ENCODE measurements at regions not wholly inside any gene's neighbourhood (a gene's known extent, or its start where the extent isn't known, plus 50 kb on each side); places are given as distances from the start of the nearest gene placed in this dataset.
A peak's percentile ranks its signal among the peaks of the same experiment; 100 is the strongest.
"Not testable (repeated sequence)": the region's sequence is repeated elsewhere in the genome, so short reads cannot be mapped to it uniquely, and the experiment has no call there.

- not testable (repeated sequence) for H3K36me3 Mint-ChIP-seq (ENCODE audit: insufficient read depth in 2 of 2); H3K27ac Mint-ChIP-seq; H3K4me3 Mint-ChIP-seq; H3K9me3 Mint-ChIP-seq; H3K4me1 Mint-ChIP-seq (ENCODE audit: low read depth); H3K27me3 Mint-ChIP-seq (ENCODE audit: low read depth); DNase-seq; ATAC-seq (replicated peaks in 1 of 2)
Measured at GRCh38 chr2:89224803-89225202, 533.3 kb downstream of the RPIA start.

- not testable (repeated sequence) for H3K9me3 Mint-ChIP-seq; ATAC-seq (replicated peaks in 1 of 2)
Measured at GRCh38 chr2:89229979-89230378, 538.5 kb downstream of the RPIA start.

GRCh38 chr2:89231241-89231640 lies 539.8 kb downstream of the RPIA start:
- ATAC-seq (replicated peaks in 1 of 2); H3K4me1 Mint-ChIP-seq (ENCODE audit: low read depth); H3K27me3 Mint-ChIP-seq (ENCODE audit: low read depth); H3K27ac Mint-ChIP-seq; DNase-seq; H3K36me3 Mint-ChIP-seq (ENCODE audit: insufficient read depth in 2 of 2); H3K9me3 Mint-ChIP-seq; H3K4me3 Mint-ChIP-seq: not testable (repeated sequence)

More at GRCh38 chr2:89229979-89230378, 538.5 kb downstream of the RPIA start:
- not testable (repeated sequence) for H3K27ac Mint-ChIP-seq; H3K4me3 Mint-ChIP-seq; H3K4me1 Mint-ChIP-seq (ENCODE audit: low read depth); H3K27me3 Mint-ChIP-seq (ENCODE audit: low read depth); DNase-seq; H3K36me3 Mint-ChIP-seq (ENCODE audit: insufficient read depth in 2 of 2)

- not testable (repeated sequence) for ATAC-seq (replicated peaks in 1 of 2); H3K27me3 Mint-ChIP-seq (ENCODE audit: low read depth); H3K36me3 Mint-ChIP-seq (ENCODE audit: insufficient read depth in 2 of 2); H3K9me3 Mint-ChIP-seq; DNase-seq; H3K4me1 Mint-ChIP-seq (ENCODE audit: low read depth); H3K27ac Mint-ChIP-seq; H3K4me3 Mint-ChIP-seq
Measured at GRCh38 chr2:89233931-89234330, 542.5 kb downstream of the RPIA start.

- not testable (repeated sequence) for H3K27me3 Mint-ChIP-seq (ENCODE audit: low read depth); H3K4me1 Mint-ChIP-seq (ENCODE audit: low read depth); H3K9me3 Mint-ChIP-seq; H3K4me3 Mint-ChIP-seq; H3K27ac Mint-ChIP-seq; ATAC-seq (replicated peaks in 1 of 2); H3K36me3 Mint-ChIP-seq (ENCODE audit: insufficient read depth in 2 of 2); DNase-seq
Measured at GRCh38 chr2:89234818-89235466, 543.5 kb downstream of the RPIA start.

- H3K4me3 Mint-ChIP-seq; DNase-seq; H3K27ac Mint-ChIP-seq; H3K4me1 Mint-ChIP-seq (ENCODE audit: low read depth); H3K27me3 Mint-ChIP-seq (ENCODE audit: low read depth); H3K9me3 Mint-ChIP-seq; ATAC-seq (replicated peaks in 1 of 2); H3K36me3 Mint-ChIP-seq (ENCODE audit: insufficient read depth in 2 of 2): not testable (repeated sequence)
Measured at GRCh38 chr2:89236832-89237450, 545.5 kb downstream of the RPIA start.

- H3K9me3 Mint-ChIP-seq; ATAC-seq (replicated peaks in 1 of 2); H3K4me1 Mint-ChIP-seq (ENCODE audit: low read depth); H3K27ac Mint-ChIP-seq; H3K27me3 Mint-ChIP-seq (ENCODE audit: low read depth); H3K36me3 Mint-ChIP-seq (ENCODE audit: insufficient read depth in 2 of 2); H3K4me3 Mint-ChIP-seq; DNase-seq: not testable (repeated sequence)
Measured at GRCh38 chr2:89237783-89238182, 546.3 kb downstream of the RPIA start.

- ATAC-seq (replicated peaks in 1 of 2) (peak; percentile 65 to 69), DNase-seq (peak in 1 of 2 donors; percentile 2)
- not testable (repeated sequence) for H3K4me1 Mint-ChIP-seq (ENCODE audit: low read depth); H3K27ac Mint-ChIP-seq; H3K9me3 Mint-ChIP-seq; H3K4me3 Mint-ChIP-seq; H3K36me3 Mint-ChIP-seq (ENCODE audit: insufficient read depth in 2 of 2); H3K27me3 Mint-ChIP-seq (ENCODE audit: low read depth)
Measured at GRCh38 chr2:89243114-89243700, 551.7 kb downstream of the RPIA start.

- not testable (repeated sequence) for H3K9me3 Mint-ChIP-seq; H3K27me3 Mint-ChIP-seq (ENCODE audit: low read depth); H3K4me1 Mint-ChIP-seq (ENCODE audit: low read depth); ATAC-seq (replicated peaks in 1 of 2); H3K36me3 Mint-ChIP-seq (ENCODE audit: insufficient read depth in 2 of 2); H3K27ac Mint-ChIP-seq; DNase-seq; H3K4me3 Mint-ChIP-seq
Measured at GRCh38 chr2:89244407-89244806, 552.9 kb downstream of the RPIA start.

GRCh38 chr2:89245478-89245877 lies 554.0 kb downstream of the RPIA start:
- not testable (repeated sequence) for H3K4me1 Mint-ChIP-seq (ENCODE audit: low read depth); H3K9me3 Mint-ChIP-seq; H3K36me3 Mint-ChIP-seq (ENCODE audit: insufficient read depth in 2 of 2); H3K27ac Mint-ChIP-seq; DNase-seq; H3K4me3 Mint-ChIP-seq; ATAC-seq (replicated peaks in 1 of 2); H3K27me3 Mint-ChIP-seq (ENCODE audit: low read depth)

GRCh38 chr2:89246027-89246426 lies 554.6 kb downstream of the RPIA start:
- not testable (repeated sequence) for H3K36me3 Mint-ChIP-seq (ENCODE audit: insufficient read depth in 2 of 2); DNase-seq; ATAC-seq (replicated peaks in 1 of 2); H3K4me3 Mint-ChIP-seq; H3K27me3 Mint-ChIP-seq (ENCODE audit: low read depth); H3K9me3 Mint-ChIP-seq; H3K4me1 Mint-ChIP-seq (ENCODE audit: low read depth)
- peak overlapping the region; percentile 67 for H3K27ac Mint-ChIP-seq

GRCh38 chr2:89246620-89247019 lies 555.1 kb downstream of the RPIA start:
- not testable (repeated sequence) for ATAC-seq (replicated peaks in 1 of 2); H3K27me3 Mint-ChIP-seq (ENCODE audit: low read depth); DNase-seq; H3K36me3 Mint-ChIP-seq (ENCODE audit: insufficient read depth in 2 of 2); H3K4me1 Mint-ChIP-seq (ENCODE audit: low read depth); H3K27ac Mint-ChIP-seq; H3K4me3 Mint-ChIP-seq; H3K9me3 Mint-ChIP-seq

- H3K4me3 Mint-ChIP-seq; DNase-seq; ATAC-seq (replicated peaks in 1 of 2); H3K36me3 Mint-ChIP-seq (ENCODE audit: insufficient read depth in 2 of 2); H3K27me3 Mint-ChIP-seq (ENCODE audit: low read depth); H3K4me1 Mint-ChIP-seq (ENCODE audit: low read depth); H3K27ac Mint-ChIP-seq; H3K9me3 Mint-ChIP-seq: not testable (repeated sequence)
Measured at GRCh38 chr2:89255013-89255412, 563.5 kb downstream of the RPIA start.

- not testable (repeated sequence) for H3K4me1 Mint-ChIP-seq (ENCODE audit: low read depth); H3K27me3 Mint-ChIP-seq (ENCODE audit: low read depth); H3K27ac Mint-ChIP-seq; DNase-seq; H3K36me3 Mint-ChIP-seq (ENCODE audit: insufficient read depth in 2 of 2); H3K4me3 Mint-ChIP-seq; H3K9me3 Mint-ChIP-seq
- peak; percentile 56 to 69 for ATAC-seq (replicated peaks in 1 of 2)
Measured at GRCh38 chr2:89273443-89273842, 582.0 kb downstream of the RPIA start.
